Gastrocnemius medialis (tissue), 4 donors: ENCODE measurements at regions not wholly inside any gene's neighbourhood (a gene's known extent, or its start where the extent isn't known, plus 50 kb on each side); places are given as distances from the start of the nearest gene placed in this dataset.

Experiments
- POLR2A ChIP-seq, 2 donors: fragments of 450-650 bp; IDR thresholded peaks; one replicate each; pipeline ENCODE4 v1.6.1; 2017; ENCODE audit warnings: antibody characterized with exemption in 2 of 2, mild to moderate bottlenecking in 2 of 2, moderate library complexity in 2 of 2
- TF ChIP-seq, protein P1 (sequence below), 5 experiments: fragments of 450-650 bp in 3 of 5; fragments of 200-600 bp in 2 of 5; sonication (generic) in 2 of 5; IDR thresholded peaks in 4 of 5; conservative IDR thresholded peaks in 1 of 5; 1 replicate in 4 of 5; 2 replicates in 1 of 5; pipeline ENCODE4 v1.5.1; 2016 to 2019; ENCODE audit warnings: antibody characterized with exemption in 5 of 5, mild to moderate bottlenecking in 3 of 5, moderate library complexity in 3 of 5

- TF ChIP-seq, protein P1, sequence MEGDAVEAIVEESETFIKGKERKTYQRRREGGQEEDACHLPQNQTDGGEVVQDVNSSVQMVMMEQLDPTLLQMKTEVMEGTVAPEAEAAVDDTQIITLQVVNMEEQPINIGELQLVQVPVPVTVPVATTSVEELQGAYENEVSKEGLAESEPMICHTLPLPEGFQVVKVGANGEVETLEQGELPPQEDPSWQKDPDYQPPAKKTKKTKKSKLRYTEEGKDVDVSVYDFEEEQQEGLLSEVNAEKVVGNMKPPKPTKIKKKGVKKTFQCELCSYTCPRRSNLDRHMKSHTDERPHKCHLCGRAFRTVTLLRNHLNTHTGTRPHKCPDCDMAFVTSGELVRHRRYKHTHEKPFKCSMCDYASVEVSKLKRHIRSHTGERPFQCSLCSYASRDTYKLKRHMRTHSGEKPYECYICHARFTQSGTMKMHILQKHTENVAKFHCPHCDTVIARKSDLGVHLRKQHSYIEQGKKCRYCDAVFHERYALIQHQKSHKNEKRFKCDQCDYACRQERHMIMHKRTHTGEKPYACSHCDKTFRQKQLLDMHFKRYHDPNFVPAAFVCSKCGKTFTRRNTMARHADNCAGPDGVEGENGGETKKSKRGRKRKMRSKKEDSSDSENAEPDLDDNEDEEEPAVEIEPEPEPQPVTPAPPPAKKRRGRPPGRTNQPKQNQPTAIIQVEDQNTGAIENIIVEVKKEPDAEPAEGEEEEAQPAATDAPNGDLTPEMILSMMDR (IDR thresholded peaks at IDR 0.05 in 4 of 5, conservative IDR thresholded peaks at IDR 0.05 in 1 of 5), result no peak
- no peak for TF ChIP-seq POLR2A (IDR thresholded peaks at IDR 0.05)
These were observed 129.6 kb upstream of the IQSEC1 start for GRCh38 chr3:13202744-13203397.
